GM10266 (cell line): ENCODE measurements at regions not wholly inside any gene's neighbourhood (a gene's known extent, or its start where the extent isn't known, plus 50 kb on each side); places are given as distances from the start of the nearest gene placed in this dataset.

Experiments
- DNase-seq: peaks from one replicate; pipeline ENCODE4 v3.0.0; 2012; ENCODE audit errors: extremely low spot score
- TF ChIP-seq, protein P1 (sequence below): IDR thresholded peaks from 2 replicates; pipeline ENCODE4 v1.5.1; 2012; ENCODE audit warnings: mild to moderate bottlenecking, low read depth; ENCODE audit not compliant: control insufficient read depth, insufficient read depth; ENCODE audit errors: missing control alignments

DNA sequence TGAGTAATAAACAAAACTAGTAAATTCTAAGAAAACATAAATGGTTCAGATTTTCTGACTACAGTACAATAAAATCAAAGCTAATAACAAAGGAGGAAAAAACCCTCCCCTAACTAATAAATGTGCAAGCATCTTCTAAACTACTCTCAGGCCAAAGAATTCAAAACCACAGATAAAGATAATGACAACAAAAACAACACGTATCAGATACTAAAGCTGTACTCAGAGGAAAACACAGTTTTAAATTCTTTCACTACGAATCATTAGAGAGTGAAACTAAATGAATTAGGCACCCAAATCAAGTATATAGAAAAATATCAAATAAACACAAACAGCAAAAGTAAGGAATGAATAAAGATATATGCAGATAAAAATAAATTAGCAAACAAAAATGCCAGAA, 200.9 kb downstream of the TEX36 start:
- TF ChIP-seq, protein P1, sequence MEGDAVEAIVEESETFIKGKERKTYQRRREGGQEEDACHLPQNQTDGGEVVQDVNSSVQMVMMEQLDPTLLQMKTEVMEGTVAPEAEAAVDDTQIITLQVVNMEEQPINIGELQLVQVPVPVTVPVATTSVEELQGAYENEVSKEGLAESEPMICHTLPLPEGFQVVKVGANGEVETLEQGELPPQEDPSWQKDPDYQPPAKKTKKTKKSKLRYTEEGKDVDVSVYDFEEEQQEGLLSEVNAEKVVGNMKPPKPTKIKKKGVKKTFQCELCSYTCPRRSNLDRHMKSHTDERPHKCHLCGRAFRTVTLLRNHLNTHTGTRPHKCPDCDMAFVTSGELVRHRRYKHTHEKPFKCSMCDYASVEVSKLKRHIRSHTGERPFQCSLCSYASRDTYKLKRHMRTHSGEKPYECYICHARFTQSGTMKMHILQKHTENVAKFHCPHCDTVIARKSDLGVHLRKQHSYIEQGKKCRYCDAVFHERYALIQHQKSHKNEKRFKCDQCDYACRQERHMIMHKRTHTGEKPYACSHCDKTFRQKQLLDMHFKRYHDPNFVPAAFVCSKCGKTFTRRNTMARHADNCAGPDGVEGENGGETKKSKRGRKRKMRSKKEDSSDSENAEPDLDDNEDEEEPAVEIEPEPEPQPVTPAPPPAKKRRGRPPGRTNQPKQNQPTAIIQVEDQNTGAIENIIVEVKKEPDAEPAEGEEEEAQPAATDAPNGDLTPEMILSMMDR, result no peak
- DNase-seq, result no peak

DNA sequence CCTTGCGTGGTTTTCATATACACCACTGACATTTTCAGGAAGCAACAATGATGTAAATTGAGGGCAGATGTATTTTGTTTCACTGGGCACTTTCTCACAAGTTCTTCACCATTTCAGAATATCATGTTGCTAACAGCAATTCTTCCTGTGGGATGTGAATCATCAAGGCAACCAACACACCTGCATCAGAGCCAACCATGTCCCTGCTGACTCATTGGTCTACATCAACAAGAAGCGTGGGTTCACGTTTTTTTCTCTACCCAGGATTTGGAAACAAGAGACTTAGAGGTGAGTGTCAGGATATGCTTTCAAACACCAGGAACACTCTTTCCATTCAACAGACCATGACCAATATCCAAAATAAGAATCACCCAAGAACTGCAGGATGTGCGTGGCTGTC, 203.9 kb downstream of the TEX36 start:
- TF ChIP-seq, protein P1, result no peak
- DNase-seq, result no peak

DNA sequence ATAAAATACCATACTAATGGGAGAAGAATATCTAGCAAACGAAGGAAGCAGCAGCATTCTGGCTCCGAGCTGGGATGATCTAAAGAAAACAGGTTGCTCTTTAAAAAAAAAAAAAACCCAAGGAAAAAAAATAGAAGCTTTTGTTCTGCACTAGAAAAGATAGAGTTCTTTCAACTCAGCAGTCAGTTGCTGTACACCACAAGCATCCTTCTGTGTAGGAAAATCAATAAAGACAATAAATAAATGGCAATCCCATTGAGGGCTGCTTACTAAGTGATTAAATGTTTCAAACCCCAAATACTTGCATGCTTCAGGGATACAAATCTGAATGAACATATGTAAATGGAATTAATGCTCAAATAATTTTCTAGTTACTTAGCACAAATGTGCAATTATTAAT, 207.1 kb downstream of the TEX36 start:
- no peak for DNase-seq

GRCh38 chr10:125473143-125473793, 209.7 kb downstream of the TEX36 start:
- no peak for DNase-seq
- TF ChIP-seq, protein P1, result no peak

More for the DNA sequence above, 207.1 kb downstream of the TEX36 start:
- TF ChIP-seq, protein P1, result no peak

DNA sequence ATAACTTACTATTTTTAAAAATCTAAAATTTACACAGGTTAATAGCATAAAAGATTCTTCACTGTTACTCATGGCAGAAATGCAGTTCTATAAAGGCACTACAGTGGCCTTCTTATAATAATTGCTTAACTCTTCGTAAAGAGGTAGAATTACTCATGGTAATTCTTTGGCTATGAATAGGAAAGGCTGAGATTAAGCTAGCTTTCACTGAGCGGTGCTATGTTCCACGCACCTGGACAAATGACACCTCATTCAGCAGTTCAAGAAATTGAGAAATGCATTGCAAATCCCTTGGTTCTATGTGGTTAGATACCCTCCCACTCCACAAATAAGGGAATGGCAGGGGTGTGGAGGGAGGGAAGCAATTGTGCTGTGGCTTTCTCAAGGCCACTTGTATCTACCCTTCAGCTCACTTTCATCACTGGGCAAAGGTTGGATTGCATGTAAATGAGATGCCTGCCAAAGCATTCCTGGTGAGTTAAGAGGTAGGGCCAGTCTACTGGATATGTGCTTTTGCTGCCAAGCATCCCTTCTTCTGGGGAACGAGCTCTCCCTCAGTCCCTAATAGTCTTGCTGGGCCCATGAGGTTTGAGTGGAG, 210.9 kb downstream of the TEX36 start:
- no peak for DNase-seq
- TF ChIP-seq, protein P1, result no peak

DNA sequence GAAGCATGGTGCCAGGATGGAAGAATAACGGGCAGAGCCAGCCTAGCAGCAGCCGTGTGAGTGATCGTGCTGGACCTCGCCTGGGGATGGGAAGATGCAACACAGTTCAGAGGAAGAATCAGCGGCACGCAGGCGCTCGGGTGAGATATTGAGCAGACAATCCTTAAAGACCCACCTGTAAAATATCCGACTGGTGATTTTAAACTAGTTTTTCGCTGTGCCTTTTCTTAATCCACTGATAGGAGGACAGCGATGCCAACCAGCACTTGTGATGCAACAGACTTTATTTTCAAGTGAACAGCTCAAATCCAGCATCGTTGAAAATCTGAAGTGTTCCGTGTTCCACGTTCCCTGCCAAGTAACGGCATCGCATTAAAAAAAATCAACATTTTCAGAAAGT, 214.7 kb downstream of the TEX36 start:
- TF ChIP-seq, protein P1, result no peak
- no peak for DNase-seq

GRCh38 chr10:125466685-125467084, 216.3 kb downstream of the TEX36 start:
- TF ChIP-seq, protein P1, result no peak
- no peak for DNase-seq
